Upper lobe of right lung (tissue), 1 donor: ENCODE measurements at regions not wholly inside any gene's neighbourhood (a gene's known extent, or its start where the extent isn't known, plus 50 kb on each side); places are given as distances from the start of the nearest gene placed in this dataset.

ENCODE experiments used
- ATAC-seq: fragments of 200-7000 bp; cut with Tn5 transposase; one replicate; pipeline ENCODE4 v1.9.1; 2020; ENCODE audit warnings: mild to moderate bottlenecking, moderate library complexity
- DNase-seq: peaks from one replicate; pipeline ENCODE4 v3.0.0-alpha.2; 2020
- H3K27ac ChIP-seq: fragments of 200-600 bp; one replicate; pipeline ENCODE4 v1.8.0; 2022
- H3K27me3 ChIP-seq: fragments of 200-600 bp; one replicate; pipeline ENCODE4 v1.8.0; 2022; ENCODE audit warnings: mild to moderate bottlenecking
- H3K36me3 ChIP-seq: fragments of 200-600 bp; one replicate; pipeline ENCODE4 v1.8.0; 2022
- H3K4me1 ChIP-seq: fragments of 200-600 bp; one replicate; pipeline ENCODE4 v1.8.0; 2022
- H3K4me3 ChIP-seq: fragments of 200-600 bp; one replicate; pipeline ENCODE4 v1.8.0; 2022; ENCODE audit warnings: mild to moderate bottlenecking
- H3K9me3 ChIP-seq: fragments of 200-600 bp; one replicate; pipeline ENCODE4 v1.8.0; 2022
- intact Hi-C: fragments of 100-400 bp; cut with DNase I; formaldehyde crosslinking; loops from one replicate; pipeline ENCODE4 v1.11.0; 2022
- TF ChIP-seq, protein P1 (sequence below): fragments of 200-600 bp; IDR thresholded peaks from one replicate; pipeline ENCODE4 v1.8.0; 2022; ENCODE audit warnings: antibody characterized with exemption
- donor health status: DM: no; HTN: yes; CAD: no; lungs with severe emphysema.

DNA sequence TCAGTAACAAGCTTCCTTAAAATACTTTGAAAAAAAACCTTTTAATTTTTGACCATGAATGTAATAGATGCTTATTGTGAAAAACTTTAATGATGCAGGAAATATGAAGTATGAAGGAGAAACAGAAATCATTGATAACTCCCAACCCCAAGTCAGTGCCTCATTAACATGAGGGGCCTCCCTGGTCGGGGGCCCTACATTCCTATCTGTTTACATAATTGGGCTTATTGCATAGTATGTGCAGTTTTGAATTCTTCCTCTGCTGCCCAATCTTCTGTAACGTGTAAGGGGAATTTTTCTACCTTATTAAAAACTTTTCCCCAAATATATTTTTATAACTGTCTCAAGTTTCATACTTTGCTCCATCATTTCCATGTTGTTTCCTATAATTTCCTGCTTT is 63.0 kb downstream of the SLC25A47 start:
- Histone ChIP-seq H3K27me3 (no peaks in the 10 kb centered on the region), H3K4me1 (peaks cover 18% of the 10 kb centered on the region), H3K9me3 (no peaks in the 10 kb centered on the region), H3K4me3 (no peak overlapping the region), H3K36me3 (peaks cover 5% of the 10 kb centered on the region), H3K27ac (no peak overlapping the region)
- ATAC-seq: no peak
- TF ChIP-seq, protein P1, sequence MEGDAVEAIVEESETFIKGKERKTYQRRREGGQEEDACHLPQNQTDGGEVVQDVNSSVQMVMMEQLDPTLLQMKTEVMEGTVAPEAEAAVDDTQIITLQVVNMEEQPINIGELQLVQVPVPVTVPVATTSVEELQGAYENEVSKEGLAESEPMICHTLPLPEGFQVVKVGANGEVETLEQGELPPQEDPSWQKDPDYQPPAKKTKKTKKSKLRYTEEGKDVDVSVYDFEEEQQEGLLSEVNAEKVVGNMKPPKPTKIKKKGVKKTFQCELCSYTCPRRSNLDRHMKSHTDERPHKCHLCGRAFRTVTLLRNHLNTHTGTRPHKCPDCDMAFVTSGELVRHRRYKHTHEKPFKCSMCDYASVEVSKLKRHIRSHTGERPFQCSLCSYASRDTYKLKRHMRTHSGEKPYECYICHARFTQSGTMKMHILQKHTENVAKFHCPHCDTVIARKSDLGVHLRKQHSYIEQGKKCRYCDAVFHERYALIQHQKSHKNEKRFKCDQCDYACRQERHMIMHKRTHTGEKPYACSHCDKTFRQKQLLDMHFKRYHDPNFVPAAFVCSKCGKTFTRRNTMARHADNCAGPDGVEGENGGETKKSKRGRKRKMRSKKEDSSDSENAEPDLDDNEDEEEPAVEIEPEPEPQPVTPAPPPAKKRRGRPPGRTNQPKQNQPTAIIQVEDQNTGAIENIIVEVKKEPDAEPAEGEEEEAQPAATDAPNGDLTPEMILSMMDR: no peak
- no peak for DNase-seq
- intact Hi-C loops: no loop called here

DNA sequence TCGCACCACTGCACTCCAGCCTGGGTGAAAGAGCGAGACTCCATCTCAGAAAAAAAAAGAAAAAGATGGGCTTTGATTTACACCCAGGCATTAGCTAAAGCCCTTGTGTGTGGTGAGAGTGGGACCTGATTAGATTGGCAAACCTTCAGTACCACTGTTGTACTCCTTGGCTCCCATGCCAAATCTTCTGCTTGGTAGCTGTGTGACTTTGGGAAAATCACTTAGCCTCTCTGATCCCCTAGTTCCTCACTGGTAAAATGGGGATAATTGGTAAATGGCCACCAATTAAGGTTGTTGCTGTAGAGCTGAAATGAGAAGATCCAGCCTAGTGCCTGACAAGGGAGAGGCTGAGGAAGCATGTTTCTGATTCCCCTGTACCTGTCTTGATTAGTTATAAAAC is 63.7 kb downstream of the SLC25A47 start:
- no peak for DNase-seq
- no peak overlapping the region for H3K4me3 ChIP-seq
- ATAC-seq: no peak
- peaks cover 18% of the 10 kb centered on the region for H3K4me1 ChIP-seq
- no peaks in the 10 kb centered on the region for H3K9me3 ChIP-seq
- intact Hi-C loops: no loop called here
- no peaks in the 10 kb centered on the region for H3K27me3 ChIP-seq
- TF ChIP-seq, protein P1: no peak
- H3K36me3 ChIP-seq: no peaks in the 10 kb centered on the region
- H3K27ac ChIP-seq: no peak overlapping the region

DNA sequence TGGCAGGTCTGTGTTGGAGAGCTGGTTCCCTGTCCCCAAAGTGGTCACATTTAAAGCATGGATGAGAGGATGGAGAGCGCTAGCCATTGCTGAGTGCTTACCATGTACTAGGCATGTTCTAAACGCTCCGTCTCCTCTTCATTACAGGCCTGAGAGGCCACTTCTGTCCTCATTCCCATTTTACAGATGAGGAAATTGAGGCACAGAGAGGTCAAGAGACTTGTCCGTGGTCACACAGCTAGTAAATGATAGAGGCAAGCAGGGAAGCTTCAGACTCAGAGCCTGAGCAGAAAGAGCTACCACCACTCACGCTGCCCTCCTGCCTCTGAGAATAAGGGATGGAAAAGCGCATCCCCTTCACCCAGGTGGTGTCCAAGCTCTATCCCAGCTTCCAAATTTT is 64.3 kb downstream of the SLC25A47 start:
- Histone ChIP-seq H3K36me3 (no peaks in the 10 kb centered on the region), H3K9me3 (no peaks in the 10 kb centered on the region), H3K27me3 (no peaks in the 10 kb centered on the region), H3K4me3 (no peak overlapping the region), H3K27ac (no peak overlapping the region), H3K4me1 (peaks cover 23% of the 10 kb centered on the region)
- ATAC-seq (no peak), DNase-seq (no peak)
- TF ChIP-seq, protein P1: no peak
- intact Hi-C loops: no loop called here

DNA sequence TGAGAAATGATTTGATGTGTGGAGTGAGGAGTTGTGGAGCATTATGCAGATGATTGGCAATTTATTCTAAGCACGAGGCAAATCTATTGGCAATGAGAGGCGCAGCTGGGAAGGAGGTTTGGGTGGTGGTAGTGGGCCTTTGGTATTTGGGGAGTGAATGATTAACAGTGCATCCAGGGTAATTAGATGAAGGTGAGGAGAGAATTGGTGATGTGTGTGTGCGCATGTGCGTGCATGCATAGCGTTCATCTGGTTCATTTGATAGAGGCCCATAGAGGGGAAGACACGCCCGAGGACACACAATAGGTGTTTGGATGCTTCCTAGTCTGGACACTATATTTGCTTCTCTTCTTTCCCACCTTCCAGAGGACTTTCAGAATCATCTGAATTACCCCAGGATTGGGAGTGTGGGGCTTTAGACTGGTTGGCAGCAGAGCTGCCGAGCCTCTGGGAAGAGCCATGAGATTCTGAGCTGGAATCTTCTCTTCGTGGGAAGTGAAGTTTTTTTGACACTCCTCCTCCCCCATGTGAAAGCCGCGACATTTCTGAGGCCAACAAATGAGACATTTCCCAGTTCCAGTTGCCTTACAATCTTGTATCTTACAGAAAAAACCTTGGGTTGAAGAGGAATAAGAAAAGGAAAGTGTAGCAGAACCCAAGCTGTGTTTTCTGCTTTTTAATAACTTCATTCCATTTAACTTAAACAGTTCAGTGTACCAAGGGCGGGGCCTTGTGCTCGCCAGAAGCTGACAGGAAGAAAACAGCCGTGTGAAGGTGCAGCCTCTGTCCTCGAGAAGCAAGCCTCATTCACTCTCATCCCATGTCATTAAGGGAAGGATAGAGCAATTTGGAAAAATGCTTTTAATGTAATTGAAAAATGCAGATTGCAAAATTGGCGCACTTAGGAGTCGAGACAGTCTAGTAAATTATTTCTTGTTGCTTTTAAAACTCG is 65.2 kb downstream of the SLC25A47 start:
- H3K4me1 ChIP-seq: peaks cover 31% of the 10 kb centered on the region
- no peaks in the 10 kb centered on the region for H3K27me3 ChIP-seq
- no peaks in the 10 kb centered on the region for H3K9me3 ChIP-seq
- DNase-seq (no peak), ATAC-seq (no peak)
- TF ChIP-seq, protein P1: no peak
- intact Hi-C loops: no loop called here
- H3K36me3 ChIP-seq: no peaks in the 10 kb centered on the region
- H3K4me3 ChIP-seq: no peak overlapping the region
- H3K27ac ChIP-seq: no peak overlapping the region

DNA sequence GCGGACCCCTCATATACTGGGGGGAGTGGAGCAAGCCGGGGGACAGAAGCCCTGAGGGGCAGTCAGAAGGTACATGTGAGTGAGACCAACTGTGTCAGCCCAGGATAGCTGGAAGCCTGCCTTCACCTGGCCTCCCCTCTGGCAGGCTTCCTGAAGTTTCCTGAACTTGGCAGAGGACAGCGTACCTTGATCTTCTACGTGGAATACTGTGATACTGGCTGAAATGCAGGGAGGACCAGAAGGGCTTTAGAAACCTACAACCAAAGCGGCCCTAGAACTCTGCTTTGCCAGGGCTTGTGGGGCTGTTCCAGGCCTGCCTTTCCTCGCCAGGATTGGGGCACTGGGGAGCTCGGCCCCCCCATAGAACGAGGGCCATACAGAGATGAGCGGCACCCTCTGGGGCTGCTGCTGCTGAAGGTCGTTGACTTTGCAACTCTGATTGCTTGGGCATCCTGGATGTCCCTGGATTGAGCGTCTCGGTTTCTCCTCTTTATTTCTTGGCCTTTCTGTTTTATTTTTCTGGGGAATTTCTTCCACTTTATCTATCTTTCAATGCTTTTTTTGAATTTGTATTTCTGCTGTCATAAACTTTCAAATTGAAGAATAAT is 66.5 kb downstream of the SLC25A47 start:
- TF ChIP-seq, protein P1: no peak
- DNase-seq (no peak), ATAC-seq (no peak)
- peak overlapping the region; percentile 28 for H3K27ac ChIP-seq
- intact Hi-C loops: no loop called here
- H3K4me3 ChIP-seq: no peak overlapping the region
- H3K27me3 ChIP-seq: no peaks in the 10 kb centered on the region
- H3K9me3 ChIP-seq: no peaks in the 10 kb centered on the region
- H3K36me3 ChIP-seq: no peaks in the 10 kb centered on the region
- peaks cover 24% of the 10 kb centered on the region for H3K4me1 ChIP-seq
